ENCODE measurements at regions not wholly inside any gene's neighbourhood (a gene's known extent, or its start where the extent isn't known, plus 50 kb on each side); places are given as distances from the start of the nearest gene placed in this dataset.
"Not testable (repeated sequence)": the region's sequence is repeated elsewhere in the genome, so short reads cannot be mapped to it uniquely, and the experiment has no call there.

DNA sequence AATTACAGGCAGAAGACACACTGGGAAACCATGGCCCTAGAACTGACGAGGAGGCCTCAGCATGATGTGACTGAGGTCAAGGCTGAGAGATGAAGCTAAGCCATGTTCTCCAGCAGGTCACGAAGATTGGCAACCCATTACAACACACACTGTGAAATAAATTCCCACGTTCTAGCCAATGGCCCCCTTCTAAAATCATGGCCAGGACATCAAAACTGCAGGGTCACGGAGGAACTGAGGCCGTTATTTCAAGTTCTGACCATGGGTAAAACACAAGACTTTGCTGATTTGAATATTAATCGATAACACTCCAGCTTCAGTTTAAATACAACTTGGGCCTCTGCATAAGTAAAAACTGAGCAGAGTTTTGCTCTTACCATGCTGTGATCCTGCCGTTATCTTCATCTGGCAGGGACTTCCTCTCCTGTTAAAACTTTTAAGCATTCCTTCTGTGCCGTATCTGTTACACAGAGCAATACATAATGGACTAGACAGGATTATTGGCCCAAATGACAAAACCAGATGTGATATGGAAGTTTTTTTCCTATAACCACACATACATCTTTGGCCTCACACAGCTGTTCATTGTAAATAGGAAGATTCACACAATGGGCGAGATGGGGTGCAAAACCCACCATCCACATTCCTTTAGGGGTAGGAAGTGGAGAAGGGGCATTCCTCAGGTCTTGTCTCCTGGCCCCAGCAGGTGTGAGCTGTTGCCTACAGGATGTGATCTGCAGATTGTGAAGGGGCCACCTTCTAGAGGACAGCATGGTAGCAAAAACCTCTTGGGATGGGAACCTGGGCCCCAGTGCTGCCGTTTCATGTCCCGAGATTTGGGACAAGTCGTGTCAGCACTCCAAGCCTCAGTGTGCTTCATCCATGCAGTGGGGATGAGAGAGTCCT, 207.4 kb downstream of the OPA1 start:
- DNase-seq (ENCODE audit: extremely low read depth, low read depth) = no peak

DNA sequence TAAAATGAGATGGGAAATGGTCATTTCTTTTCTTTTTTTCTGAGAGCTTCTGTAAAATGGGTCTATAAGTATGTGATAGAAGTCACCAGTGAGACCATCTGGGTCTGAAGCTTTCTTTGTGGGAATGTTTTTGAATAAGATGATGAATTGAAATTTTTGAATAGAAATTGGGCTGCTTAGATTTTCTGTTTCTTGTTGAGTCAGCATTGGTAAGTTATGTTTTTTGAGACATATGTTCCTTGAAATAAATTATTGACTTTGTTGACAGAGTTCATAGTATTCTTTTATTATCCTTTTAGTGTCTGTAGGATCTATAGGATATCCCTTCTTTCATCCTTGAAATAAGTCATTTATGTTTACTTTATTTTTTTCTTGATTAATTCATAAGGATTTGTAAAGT, 208.1 kb downstream of the OPA1 start:
- DNase-seq (ENCODE audit: extremely low read depth, low read depth) = no peak

DNA sequence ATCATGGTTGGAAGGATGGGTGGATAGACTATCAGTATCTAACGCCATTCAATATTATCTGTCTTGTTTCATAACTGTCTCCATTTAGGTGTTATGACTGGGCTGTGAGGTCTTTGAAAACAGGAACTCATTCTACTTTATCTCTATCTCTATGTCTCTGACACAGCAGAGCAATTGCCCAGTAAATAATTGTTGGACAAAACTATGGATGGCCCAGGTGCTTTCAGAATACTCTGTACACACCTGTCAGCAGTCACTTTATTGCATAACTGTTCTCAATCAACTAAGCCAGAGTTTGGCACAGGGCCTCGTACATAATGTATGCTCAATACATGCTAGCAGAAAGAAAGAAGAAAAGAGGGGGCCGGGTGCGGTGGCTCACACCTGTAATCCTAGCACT, 210.3 kb downstream of the OPA1 start:
- no peak for DNase-seq (ENCODE audit: extremely low read depth, low read depth)

DNA sequence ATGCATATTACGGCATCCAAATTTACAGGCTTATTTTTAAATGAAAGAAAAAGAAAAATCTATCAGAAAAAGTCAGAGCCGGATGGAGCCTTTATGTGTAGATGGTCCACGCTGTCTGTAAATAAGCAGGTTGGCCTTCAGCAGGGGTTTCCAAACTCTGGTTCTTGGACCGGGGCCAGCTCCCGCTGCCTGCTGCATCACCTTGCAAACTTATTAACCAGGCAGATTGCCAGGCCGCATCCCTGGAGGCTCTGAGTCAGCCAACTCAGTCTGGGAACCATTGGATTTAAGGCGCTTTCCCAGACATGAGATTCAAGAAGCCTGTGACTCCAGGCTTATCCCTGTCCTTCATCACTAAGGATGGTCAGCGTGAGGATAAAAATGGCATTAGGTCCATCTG, 212.4 kb downstream of the OPA1 start:
- DNase-seq (ENCODE audit: extremely low read depth, low read depth) = no peak

GRCh38 chr3:193808317-193808716, 215.3 kb downstream of the OPA1 start:
- no peak for DNase-seq (ENCODE audit: extremely low read depth, low read depth)

DNA sequence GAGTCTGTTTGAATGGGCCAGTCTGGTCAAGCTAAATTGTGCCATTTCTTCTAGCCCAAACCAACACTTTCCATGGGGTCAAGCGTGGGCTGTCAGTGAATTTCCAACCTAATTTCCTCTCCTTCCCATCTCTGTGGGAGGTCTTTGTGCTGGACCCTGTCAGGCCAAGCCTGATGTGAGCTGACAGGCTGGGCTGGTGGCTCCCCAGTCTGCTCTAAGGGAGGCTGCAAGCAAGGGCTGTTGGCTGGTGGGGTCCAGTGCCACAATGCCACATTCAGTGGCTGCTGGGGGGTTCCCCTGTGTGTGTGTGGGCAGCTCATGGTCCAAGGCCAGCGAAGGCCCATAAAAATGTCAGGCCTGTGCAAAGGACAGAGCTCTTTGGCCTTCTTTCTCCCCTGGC, 216.1 kb downstream of the OPA1 start:
- no peak for DNase-seq (ENCODE audit: extremely low read depth, low read depth)

GRCh38 chr3:193812078-193812725, 219.2 kb downstream of the OPA1 start:
- no peak for DNase-seq (ENCODE audit: extremely low read depth, low read depth)

DNA sequence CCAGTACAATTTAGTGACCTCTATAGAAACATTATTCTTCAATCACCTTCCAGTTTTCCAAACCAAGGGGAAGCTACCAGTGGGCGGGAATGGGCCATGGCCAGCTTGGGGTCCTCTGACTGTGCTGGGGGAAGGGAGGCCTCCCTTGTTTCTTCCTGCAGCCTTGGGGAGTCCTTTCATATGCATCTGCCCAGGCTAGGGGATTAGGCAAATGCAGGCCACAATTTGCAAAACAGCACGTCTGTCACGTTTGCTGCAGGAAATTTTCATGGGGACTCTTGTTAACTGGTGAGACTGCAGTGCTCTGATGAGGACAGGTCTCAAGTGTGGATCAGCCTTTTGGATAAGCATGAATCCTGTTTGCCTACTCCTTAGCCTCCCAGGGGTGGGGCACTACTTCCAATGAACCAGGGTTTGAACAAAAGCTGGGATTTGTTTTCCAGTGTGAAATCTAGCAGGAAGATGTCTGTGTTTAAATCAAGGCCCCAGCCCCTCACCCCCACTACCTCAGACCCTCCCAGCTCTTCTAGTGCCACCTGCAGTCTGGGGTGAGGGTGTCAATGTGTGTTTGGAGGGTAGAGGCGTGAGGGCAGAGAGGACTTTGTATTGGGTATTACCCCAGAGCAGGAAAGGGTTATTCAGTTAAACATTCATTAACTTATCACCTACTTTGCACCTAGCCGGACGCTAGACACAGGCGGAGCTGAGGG, 219.9 kb downstream of the OPA1 start:
- no peak for DNase-seq (ENCODE audit: extremely low read depth, low read depth)

GRCh38 chr3:193813501-193813830, 220.5 kb downstream of the OPA1 start:
- no peak for DNase-seq (ENCODE audit: extremely low read depth, low read depth)

DNA sequence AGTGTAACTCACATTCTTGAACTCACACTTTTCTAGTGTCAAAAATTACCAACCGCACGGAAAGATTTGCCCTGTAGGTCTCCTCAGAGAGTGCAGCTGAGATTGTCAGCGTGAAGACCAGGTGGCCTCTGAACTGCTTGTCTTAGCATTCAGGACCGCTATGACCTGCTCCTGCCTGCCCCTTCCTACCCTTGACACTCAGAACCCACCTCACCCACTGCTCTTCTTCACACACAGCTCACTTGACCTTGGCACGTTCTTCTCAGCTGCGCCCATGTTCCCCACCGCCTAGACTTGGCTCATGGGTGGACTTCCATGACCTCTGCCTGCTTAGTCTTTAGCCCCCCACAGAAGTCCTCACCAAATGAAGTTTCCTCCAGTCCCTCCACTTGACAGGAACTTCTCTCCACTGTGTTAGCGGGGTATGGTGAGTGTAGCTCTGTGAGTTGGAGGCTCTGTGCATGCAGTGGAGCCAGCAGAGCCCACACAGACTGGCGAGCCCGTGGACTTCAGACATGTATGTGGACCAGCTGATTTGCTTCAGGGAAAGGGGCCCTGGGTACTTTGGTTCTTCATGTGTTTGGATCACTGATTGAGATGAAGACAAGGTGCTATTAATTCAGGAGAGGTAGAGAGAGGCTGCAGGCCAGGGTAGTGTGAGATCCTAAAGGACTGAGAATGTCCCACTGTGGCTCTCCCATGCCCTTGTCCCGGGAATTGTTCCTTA, 221.3 kb downstream of the OPA1 start:
- DNase-seq (ENCODE audit: extremely low read depth, low read depth) = no peak

DNA sequence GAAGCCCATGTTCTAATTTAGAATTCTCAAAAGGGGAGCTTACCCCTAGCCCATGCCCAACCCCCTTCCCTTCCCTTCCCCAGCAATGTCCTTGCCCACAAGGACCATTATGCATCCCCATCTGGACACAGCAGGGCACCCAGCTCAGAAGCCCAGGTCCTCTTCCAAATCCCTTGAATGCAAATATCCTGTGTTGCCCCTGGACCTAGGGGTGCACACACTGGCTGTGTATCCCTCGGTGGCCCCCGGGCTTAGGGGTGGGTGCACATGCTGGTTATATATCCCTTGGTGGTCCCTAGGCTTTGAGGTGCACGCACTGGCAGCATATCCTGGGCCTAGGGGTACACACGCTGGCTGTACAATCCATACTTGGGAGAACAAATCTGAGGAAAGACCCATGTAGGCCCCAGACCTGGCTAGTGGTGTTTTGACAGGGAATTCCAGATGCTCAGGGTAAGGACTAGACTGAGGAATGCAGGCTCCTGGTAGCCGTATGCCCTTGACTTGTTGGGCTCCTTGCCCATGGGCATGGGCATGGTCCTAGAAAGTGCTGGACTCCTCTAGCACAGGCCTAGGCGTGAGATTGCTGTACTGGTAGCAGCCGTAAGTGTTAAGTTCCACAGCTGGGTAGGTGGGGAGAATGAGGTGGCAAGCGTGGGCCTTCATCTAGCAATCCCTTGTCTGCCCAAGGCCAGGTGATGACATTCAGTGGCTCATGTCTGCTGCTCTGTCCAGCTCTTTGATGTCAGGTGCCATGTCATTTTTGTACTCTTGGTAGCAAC, 222.4 kb downstream of the OPA1 start:
- DNase-seq (ENCODE audit: extremely low read depth, low read depth) = no peak

DNA sequence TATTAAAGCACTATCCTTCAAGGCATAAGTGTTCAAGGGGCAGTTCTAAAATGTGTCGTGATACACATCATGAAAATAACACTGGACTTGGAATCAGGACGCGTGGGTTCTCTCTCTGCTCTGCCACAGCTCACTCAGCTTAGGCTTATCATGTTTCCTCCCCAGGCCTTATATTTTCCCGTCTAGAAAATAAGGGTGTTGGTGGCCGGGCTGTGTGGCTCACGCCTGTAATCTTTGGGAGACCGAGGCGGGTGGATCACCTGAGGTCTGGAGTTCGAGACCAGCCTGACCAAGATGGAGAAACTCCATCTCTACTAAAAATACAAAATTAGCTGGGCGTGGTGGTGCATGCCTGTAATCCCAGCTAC, 223.0 kb downstream of the OPA1 start:
- no peak for DNase-seq (ENCODE audit: extremely low read depth, low read depth)

DNA sequence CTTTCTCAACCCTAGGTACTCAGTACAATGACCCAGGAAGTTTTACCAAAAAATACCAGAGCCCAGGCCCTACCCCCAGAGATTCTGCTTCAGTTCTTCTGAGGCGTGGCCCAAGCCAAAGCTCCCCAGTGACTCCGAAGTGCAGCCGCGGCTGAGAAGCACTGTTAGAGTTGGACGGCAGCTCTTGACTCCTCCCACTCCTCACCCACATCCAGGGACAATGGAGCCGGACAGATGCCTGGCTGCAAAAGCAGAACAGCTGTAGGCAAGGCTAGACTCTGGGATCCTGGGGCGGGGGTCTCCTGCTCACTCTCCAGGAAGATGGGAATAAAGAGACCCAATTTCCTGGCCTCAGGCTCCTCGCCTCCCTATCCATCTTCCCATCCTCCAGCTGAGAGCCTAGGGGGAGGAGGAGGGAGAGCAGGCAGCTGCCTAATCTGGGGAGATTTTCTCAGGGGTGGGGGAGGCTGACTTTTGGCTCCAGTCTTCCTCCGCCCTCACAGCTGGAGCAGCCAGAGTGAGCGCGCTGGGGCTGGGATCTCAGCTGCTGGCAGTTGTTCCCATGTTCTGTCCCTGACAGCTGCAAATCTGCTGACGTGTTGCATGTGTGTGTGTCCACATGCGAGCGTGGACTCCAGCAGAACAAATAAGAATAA, 223.8 kb downstream of the OPA1 start:
- no peak for DNase-seq (ENCODE audit: extremely low read depth, low read depth)

- no peak for DNase-seq (ENCODE audit: extremely low read depth, low read depth)
Observed at GRCh38 chr3:193819117-193820010, 226.4 kb downstream of the OPA1 start.

GRCh38 chr3:193821151-193821668, 228.2 kb downstream of the OPA1 start:
- DNase-seq (ENCODE audit: extremely low read depth, low read depth) = no peak

- DNase-seq (ENCODE audit: extremely low read depth, low read depth) = no peak
Observed at GRCh38 chr3:193822492-193823212, 229.6 kb downstream of the OPA1 start.

GRCh38 chr3:193823213-193823605, 230.2 kb downstream of the OPA1 start:
- not testable (repeated sequence) for DNase-seq (ENCODE audit: extremely low read depth, low read depth)

- no peak for DNase-seq (ENCODE audit: extremely low read depth, low read depth)
Observed at GRCh38 chr3:193824365-193824764, 231.4 kb downstream of the OPA1 start.
